Activated CD8-positive, alpha-beta memory T cell treated with anti-CD3 and anti-CD28 coated beads, Interleukin-2, amount 50 U/mL, for 24 hours (primary cell): ENCODE measurements at regions not wholly inside any gene's neighbourhood (a gene's known extent, or its start where the extent isn't known, plus 50 kb on each side); places are given as distances from the start of the nearest gene placed in this dataset.

Experiments used
- DNase-seq: peaks from one replicate; pipeline ENCODE4 v3.0.0-alpha.2; 2020; ENCODE audit errors: extremely low read depth

DNA sequence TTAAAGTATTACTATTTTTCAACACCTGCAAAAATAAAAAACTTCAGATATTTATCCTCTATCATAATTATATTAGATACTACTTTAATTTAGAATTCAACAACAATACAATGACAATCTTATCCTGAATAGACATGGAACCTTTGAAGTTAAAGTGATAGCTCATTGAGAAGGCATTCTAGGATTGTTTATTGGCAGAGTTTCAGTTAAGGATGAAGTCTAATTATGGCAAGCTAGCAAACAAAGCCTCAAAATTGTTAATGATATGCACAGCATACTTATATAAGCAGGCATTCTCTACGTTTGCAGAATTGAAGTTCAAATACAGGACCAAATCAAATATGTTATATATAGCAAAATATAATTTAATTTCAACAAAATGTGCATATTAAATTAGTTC lies 91.2 kb upstream of the ABI3BP start:
- DNase-seq = no peak

DNA sequence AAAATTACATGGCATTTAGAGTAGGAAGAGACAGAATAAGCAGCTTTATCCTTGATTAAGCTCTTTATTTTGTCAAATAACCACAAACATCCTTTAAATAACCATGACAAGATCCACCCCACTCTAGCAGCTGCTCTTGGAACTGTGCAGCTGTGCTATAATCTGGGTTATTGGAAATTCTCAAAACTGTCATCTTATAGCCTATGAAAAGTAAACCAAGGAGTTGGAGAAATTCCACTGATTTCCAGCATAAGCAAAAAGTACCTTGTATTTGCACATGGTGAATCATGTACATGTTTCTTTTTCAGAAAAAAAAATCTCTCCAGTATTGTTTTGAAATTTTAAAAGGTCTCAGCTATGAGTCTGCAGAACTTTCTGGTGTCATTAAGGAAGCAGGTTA lies 88.8 kb upstream of the ABI3BP start:
- DNase-seq = no peak

DNA sequence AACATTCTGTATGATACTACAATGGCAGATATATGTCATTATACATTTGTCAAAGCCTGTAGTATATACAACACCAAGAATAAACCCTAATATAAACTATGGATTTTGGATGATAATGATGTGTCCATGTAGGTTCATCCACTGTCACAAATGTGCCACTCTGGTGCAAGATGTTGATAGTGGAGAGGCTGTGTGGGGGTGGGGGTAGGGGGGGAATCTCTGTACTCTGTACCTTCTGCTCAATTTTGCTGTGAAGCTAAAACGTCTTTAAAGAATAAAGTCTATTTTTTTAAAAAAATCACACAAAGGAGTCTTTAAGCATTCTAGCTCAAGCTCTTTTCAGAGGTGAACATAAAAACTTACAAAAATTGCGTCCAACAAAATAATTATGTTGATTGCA lies 88.2 kb upstream of the ABI3BP start:
- DNase-seq = no peak

DNA sequence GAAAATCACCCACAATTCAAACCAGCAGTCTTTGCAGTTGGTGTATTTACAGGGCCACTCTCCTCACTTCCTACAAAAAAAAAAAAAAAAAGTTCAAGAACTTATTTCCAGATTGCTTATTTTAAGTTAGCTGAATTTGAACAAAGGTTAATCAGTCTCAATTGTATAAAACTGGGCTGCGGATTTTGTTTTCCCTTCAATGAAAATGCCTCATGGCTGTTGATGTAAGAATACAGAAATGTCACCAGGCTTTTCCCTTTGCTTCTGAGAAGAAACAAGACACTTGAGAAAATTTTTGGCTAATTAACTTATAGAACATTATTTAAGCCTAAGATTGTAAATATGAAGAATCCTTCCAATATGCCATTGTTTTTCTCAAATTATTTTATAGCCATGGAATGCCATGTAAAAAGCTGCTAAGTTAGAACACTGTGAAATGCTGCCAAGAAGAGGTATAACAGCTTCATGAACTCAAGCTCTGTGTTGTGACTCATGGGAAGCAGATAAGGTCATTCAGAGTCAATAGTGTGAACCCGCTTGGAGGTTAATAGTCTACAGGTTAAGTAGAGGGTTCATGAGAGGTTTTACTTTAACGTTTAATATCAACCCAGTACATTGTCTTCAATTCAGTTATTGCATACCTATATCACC lies 84.3 kb upstream of the ABI3BP start:
- no peak for DNase-seq

DNA sequence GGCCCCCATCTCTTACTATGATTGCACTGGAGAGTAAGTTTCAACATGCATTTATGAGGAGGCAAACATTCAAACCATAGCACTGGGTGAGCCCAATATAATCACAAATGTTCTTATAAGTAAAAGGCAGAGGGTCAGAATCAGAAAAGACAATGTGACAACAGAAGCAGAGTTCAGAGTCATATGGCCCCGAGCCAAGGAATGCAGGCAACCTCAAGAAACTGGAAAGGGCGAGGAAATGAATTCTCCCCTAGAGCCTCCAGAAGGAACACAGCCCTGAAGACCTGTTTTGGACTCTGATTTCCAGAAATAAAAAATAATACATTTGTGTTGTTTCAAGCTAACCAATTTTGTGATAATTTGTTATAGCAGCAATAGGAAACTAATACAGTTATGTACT lies 81.3 kb upstream of the ABI3BP start:
- DNase-seq = no peak

DNA sequence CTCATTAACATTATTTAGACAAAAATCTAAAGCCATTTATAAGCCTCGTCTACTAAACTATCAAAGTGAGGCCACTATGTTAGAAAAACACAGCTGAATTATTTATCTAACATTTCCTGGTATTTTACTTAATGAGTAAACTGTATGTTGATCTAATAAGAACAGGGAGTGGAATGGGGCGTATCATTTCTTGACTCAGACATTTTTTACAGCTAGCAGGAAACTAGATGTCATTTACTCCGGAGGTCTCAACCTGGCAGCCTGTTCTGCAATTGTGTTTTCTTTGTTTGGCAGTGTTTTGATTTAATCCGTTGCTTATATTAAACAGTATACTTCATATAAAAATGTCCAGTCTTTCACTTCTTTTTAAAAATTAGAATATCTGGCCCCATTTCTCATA lies 79.1 kb upstream of the ABI3BP start:
- no peak for DNase-seq

DNA sequence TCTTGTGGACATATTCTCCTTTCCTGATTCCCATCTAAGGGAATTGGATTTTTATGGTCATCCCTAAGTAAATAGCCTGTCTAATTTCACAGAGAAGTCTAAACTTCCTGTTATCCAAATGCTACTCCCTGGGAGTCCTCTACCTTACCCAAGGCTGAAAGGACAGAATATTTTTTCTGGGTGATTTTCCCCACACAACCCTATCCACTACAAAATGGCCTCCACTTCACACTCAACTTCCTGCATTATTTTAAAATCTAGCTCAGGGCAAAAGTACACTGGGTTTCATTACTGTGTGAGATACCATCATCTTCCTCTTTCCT lies 77.5 kb upstream of the ABI3BP start:
- no peak for DNase-seq

DNA sequence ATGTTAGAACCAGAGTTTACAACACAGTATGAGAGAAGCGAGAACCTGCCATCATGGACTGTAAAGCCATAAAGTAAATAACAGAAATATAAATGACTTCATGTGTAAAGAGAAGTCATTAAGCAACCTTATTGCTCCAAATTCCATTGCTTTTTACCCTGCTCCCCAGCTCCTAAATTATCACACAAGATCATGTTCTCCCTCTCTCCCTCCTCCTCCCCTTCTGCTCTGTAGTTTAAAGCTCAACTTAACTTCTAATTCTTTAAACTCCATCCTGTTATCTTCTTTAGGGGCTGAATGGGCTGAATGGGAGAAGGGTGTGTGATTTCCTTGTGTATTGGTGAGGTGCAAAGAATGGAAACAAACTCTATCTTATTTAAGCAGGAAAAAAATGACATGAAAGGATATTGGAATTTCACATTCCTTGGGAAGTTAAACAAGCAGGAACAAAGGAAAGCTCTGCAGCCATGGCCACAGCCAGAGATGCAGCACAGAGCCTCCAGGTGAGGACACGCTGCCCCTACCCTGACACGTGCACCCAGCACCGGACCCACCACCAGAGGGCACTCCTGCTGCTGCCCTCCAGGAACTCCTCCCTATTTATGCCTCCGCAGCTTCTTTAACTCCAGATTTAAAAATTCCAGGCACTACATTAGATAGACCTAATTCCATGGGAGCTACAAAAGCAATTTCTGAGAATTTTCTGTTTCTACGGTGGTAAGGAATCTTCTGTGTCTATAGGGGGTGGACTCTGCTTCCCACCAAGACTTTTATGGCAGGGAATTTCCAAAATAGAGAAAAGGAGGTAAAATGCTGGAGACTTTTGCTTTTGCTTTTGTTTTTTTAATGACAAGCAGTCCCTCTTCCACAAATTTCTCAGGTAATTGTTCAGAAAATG lies 76.9 kb upstream of the ABI3BP start:
- DNase-seq = peak; percentile 10

DNA sequence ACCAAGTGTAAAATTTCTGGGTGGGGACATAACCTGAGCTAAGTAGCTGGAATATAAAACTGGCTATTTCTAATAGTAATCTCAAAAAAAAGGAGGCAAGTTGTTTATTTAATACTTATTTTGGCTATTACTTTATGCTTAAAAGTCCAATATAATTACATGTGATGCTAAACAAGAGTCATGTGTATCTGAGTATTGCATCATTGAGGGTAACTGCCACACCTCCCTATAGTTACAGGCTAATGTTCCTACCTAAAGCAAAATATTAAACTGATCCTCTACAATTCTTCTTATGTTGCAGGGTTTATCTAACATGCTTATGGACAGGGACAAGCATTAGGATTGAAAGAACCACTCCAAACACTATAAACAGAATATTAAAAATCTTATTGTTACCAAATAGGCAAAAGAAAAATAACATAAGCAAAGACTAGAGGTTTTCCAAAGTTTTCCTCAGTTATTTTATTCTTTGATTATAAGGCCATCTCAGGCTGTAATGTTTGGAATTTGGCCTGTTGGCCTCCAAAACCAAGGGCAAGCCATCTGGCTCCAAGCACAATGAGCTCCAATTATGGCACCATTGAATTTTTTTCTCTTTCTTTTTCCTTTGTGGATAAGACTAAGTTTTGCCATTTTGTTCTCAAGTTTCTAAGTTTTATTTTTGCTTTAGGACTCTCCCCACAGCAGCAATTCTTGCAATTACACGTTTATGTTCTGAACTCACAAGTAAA lies 75.8 kb upstream of the ABI3BP start:
- no peak for DNase-seq

DNA sequence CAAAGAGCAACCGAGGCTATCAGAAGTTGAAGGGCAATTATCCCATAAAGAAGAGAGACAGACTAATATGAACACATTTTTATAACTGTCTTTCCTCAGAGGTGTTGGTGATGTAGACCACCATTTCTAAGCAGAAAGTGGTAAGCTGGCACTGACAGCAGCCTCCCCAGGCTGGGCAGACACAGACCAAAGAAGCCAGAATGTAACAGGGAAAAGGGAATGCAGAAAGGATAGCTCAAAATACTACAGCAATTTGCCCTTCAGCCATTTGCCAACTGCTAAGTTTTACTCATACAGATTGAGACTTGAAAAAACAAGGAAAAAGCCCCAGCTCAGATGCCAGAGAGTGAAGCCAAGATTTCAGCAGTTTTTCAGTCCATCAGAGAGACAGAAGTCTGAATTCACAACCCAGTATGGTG lies 73.5 kb upstream of the ABI3BP start:
- no peak for DNase-seq

DNA sequence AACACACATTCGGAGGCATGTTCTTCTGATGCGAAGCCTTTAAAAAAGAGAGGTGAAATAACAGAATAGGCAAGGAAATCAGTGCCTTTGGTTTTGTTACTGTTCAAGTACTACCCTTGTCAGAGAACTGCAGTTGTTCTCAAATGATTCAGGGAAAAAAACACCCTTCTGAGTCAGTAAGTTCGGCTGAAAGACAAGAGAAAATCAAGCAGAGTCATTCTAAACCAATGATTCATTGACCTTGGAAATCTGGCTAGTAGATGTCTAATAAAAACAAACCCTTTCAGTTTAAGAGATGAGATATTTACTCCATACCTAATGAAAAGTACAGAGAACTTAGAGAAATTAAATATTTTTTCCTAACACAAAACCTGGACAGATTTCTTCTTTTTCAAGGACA lies 72.7 kb upstream of the ABI3BP start:
- no peak for DNase-seq

DNA sequence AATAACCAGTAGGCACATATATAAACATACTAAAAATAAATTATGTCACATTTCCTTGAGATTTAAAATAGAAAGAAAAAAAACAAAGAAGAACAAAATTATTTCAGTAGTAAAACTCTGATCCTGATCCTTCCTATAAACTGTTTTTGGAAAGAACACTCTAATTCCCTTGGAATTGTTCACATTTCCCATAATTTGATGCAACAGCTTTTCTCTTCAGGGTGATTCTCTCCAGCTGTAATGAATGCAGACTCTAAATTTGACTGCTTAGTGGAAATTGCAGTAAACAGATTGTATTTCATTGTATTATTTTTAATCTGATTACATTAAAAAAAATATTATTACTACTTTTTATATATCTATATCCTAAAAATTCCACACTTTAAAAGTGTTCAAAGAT lies 70.2 kb upstream of the ABI3BP start:
- no peak for DNase-seq

DNA sequence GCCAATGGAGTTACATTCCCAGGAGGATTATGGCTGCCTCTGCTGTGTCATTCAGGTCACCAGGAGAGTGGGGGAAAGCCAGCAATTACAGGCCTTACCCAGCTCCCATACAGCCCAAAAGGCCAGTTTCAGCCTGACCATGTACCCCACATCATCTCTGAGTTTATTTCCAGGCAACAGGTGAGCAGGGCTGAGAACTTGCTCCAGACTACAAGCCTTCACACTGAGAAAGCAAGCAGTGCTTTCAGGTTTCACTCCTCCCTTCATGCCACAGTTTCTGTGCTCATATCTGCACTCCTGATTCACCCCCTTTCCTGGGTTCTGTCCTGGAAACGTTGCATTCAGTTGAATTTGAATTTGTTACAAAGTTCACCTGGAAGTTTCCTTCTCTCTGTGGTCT lies 68.1 kb upstream of the ABI3BP start:
- DNase-seq = no peak

DNA sequence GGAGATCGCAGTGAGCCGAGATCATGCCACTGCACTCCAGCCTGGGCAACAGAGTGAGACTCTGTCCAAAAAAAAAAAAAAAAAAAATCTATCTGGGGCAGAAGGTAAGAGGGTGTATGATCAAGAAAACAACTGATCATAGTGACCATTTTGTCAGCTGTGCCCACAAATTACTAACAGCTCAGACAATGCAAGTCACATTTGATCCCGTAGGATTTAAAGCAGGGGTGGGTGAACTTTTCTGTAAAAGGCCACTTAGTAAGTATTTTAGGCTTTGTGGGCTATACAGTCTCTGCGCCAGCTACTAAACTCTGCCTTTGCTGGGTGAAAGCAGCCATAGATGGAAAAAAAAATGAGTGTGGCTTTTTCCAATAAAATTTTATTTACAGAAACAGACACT lies 57.6 kb upstream of the ABI3BP start:
- no peak for DNase-seq

DNA sequence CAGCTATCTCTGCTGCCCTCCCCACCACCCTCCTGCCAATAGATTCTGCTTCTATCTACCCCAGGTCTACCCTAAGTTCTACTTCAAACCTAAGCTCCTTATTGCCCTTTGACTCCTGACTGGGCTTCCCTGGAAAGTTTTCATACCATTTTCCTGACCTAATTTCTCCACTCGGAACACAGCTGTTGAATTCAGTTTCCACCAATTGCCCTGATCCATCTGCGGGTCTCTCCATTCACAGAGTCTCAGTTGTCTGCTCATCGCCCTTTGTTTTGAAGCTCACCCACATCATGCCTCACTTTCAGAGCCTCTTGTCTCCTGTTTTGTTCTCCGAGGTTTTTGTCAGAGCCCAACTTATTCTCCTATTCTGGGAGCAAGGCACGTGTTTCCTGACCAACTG lies 56.8 kb upstream of the ABI3BP start:
- no peak for DNase-seq

DNA sequence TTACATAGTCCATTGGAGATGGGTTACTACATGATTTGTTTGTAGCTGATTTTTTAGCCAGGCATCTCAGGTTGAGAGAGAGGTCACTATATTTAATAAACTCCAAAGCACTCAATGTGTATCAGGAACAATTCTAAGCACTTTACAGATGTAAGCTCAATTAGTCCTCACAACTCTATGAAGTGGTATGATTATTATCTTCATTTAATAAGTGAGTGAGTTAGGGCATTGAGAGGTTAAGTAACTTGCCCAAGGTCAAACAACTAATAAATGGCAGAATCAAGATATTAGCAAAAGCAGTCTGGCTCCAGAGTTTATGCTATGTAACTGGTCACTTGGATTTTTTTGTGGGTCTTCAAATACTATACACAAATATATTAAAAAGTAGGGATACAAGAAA lies 56.3 kb upstream of the ABI3BP start:
- DNase-seq = no peak

DNA sequence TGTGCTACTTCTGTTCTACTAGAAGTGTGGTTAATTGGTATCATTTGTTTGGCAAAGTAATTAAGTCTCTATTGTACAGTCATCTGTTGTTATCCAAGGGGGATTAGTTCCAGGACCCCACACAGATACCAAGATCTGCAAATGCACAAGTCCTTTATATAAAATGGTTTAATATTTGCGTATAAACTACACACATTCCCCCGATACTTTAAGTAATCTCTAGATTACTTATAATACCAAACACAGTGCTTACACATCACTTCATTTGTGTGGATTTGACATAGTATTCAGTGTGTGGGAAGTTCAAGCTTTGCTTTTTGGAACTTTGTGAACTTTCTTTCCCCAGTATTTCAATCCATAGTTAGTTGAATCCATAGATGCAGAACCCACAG lies 50.5 kb upstream of the ABI3BP start:
- DNase-seq = no peak

DNA sequence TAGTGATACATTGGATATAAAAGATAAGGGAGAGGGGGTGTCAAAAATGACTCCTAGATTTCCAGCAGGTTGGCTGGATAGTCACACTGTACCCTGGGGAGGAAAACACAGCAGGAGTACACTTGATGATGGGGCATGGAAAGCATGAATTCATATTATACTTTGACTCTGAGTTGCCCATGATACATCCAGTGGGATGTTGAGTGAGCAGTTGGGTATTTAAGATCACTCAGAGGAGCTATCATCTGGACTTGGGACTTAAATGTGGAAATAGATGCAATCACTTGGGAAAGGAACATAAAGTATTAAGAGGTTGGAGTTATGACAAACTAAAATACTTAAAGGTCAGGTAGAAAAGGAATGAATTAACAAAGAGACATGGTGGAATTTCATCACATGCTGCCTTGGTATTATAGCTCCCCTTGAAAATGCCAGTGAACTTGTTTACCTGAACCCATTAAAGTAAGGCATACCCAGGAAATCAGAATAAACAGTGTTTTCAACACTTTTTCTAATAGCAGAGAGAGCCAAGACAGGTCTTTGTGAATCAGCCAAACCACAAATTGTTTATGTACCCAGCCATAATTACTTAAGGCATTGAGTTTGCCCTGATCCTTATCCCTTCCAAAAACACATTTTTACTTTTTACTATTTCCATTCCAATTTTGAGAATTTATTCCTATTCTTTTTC lies 49.9 kb upstream of the ABI3BP start:
- no peak for DNase-seq
